GM23338 (cell line): ENCODE measurements at regions not wholly inside any gene's neighbourhood (a gene's known extent, or its start where the extent isn't known, plus 50 kb on each side); places are given as distances from the start of the nearest gene placed in this dataset.

Experiments
- ATAC-seq: fragments of 200-7000 bp; cut with Tn5 transposase; 3 replicates; pipeline ENCODE4 v1.9.1; 2020
- DNase-seq: peaks from one replicate; pipeline ENCODE4 v3.0.0-alpha.2; 2015; ENCODE audit warnings: low spot score
- H2AFZ ChIP-seq: fragments of 200-600 bp; sonication (generic); 2 replicates; pipeline ENCODE4 v1.8.0; 2016; ENCODE audit warnings: antibody characterized with exemption, mild to moderate bottlenecking, moderate library complexity
- H3F3A ChIP-seq: fragments of 200-600 bp; sonication (generic); replicated peaks from 2 replicates; pipeline ENCODE4 v1.8.0; 2017; ENCODE audit warnings: antibody characterized with exemption, mixed run types, low read depth
- H3K27ac ChIP-seq: fragments of 200-600 bp; sonication (generic); 2 replicates; pipeline ENCODE4 v1.6.1; 2016; ENCODE audit warnings: low read depth
- H3K27me3 ChIP-seq: fragments of 200-600 bp; sonication (generic); 2 replicates; pipeline ENCODE4 v1.8.0; 2016; ENCODE audit warnings: mild to moderate bottlenecking, mixed run types, moderate library complexity; ENCODE audit not compliant: insufficient read depth
- H3K36me3 ChIP-seq: fragments of 200-600 bp; sonication (generic); 2 replicates; pipeline ENCODE4 v1.8.0; 2016; ENCODE audit warnings: mild to moderate bottlenecking; ENCODE audit not compliant: insufficient read depth
- H3K4me1 ChIP-seq: fragments of 200-600 bp; sonication (generic); 2 replicates; pipeline ENCODE4 v1.8.0; 2016; ENCODE audit warnings: mild to moderate bottlenecking, moderate library complexity; ENCODE audit not compliant: insufficient read depth
- H3K4me2 ChIP-seq: fragments of 200-600 bp; sonication (generic); 2 replicates; pipeline ENCODE4 v1.7.1; 2017; ENCODE audit warnings: mixed run types
- H3K4me3 ChIP-seq: fragments of 200-600 bp; sonication (generic); 2 replicates; pipeline ENCODE4 v1.6.1; 2016; ENCODE audit warnings: mixed run types
- H3K79me2 ChIP-seq: fragments of 200-600 bp; sonication (generic); replicated peaks from 2 replicates; pipeline ENCODE4 v1.8.0; 2017; ENCODE audit warnings: mild to moderate bottlenecking; ENCODE audit not compliant: insufficient read depth
- H3K9me2 ChIP-seq: fragments of 200-600 bp; sonication (generic); 2 replicates; pipeline ENCODE4 v1.8.0; 2017; ENCODE audit not compliant: insufficient read depth
- H4K20me1 ChIP-seq: fragments of 200-600 bp; sonication (generic); replicated peaks from 2 replicates; pipeline ENCODE4 v1.8.0; 2017; ENCODE audit warnings: mild to moderate bottlenecking; ENCODE audit not compliant: insufficient read depth
- H3K27ac Mint-ChIP-seq: 2 replicates; pipeline ENCODE4 v1.8.0; 2020; ENCODE audit warnings: inconsistent platforms, mild to moderate bottlenecking, moderate library complexity, mixed read lengths
- H3K27me3 Mint-ChIP-seq: 3 replicates; pipeline ENCODE4 v1.8.0; 2022; ENCODE audit warnings: low read depth, mild to moderate bottlenecking, moderate library complexity, mixed read lengths, inconsistent platforms; ENCODE audit not compliant: insufficient read depth, poor library complexity
- H3K36me3 Mint-ChIP-seq: 3 replicates; pipeline ENCODE4 v1.8.0; 2021; ENCODE audit warnings: low read depth, mild to moderate bottlenecking, inconsistent platforms, moderate library complexity, mixed read lengths
- H3K4me1 Mint-ChIP-seq: 3 replicates; pipeline ENCODE4 v1.8.0; 2020; ENCODE audit warnings: mild to moderate bottlenecking, inconsistent platforms, mixed read lengths
- H3K4me3 Mint-ChIP-seq: 3 replicates; pipeline ENCODE4 v1.8.0; 2021; ENCODE audit warnings: moderate library complexity, mild to moderate bottlenecking, inconsistent platforms, mixed read lengths
- H3K9me3 Mint-ChIP-seq: 3 replicates; pipeline ENCODE4 v1.8.0; 2020; ENCODE audit warnings: moderate library complexity, mild to moderate bottlenecking, inconsistent platforms, mixed read lengths
- CTCF ChIP-seq, 2 experiments: fragments of 200-600 bp in 1 of 2; sonication (generic) in 1 of 2; conservative IDR thresholded peaks; 2 replicates each; pipeline versions ENCODE4 v1.5.1 to v1.6.1; 2016 to 2017; ENCODE audit warnings: antibody characterized with exemption in 2 of 2, low read depth in 2 of 2, mild to moderate bottlenecking in 2 of 2, moderate library complexity in 1 of 2
- ZNF331 ChIP-seq: fragments of 250-450 bp; sonication (Bioruptor Pico); IDR thresholded peaks from 2 replicates; pipeline ENCODE4 v1.5.0; 2020; ENCODE audit warnings: low read depth, mild to moderate bottlenecking, moderate library complexity
- ZNF462 ChIP-seq: fragments of 250-450 bp; sonication (Bioruptor Pico); IDR thresholded peaks from 2 replicates; pipeline ENCODE4 v1.5.0; 2020; ENCODE audit warnings: mild to moderate bottlenecking, moderate library complexity

GRCh38 chr9:26439061-26439624 is 453.5 kb downstream of the CAAP1 start (continued):
- TF ChIP-seq ZNF462 (CRISPR knock-in tag) (no peak), CTCF (conservative IDR thresholded peaks at IDR 0.05; ENCODE audit: low read depth in 2 of 2) (no peak)

GRCh38 chr9:26437056-26437711 is 455.4 kb downstream of the CAAP1 start:
- Histone ChIP-seq H3K36me3 (no peaks in the 10 kb centered on the region), H2AFZ (peak overlapping the region; percentile 74; the same call in 1 of the 2 replicates), H3K27ac (no peak overlapping the region), H3K4me1 (no peaks in the 10 kb centered on the region), H3K4me2 (no peak overlapping the region), H3K9me2 (no peaks in the 10 kb centered on the region), H3K79me2 (no peaks in the 10 kb centered on the region), H3K4me3 (no peak overlapping the region), H3K27me3 (no peaks in the 10 kb centered on the region), H3F3A (no peaks in the 10 kb centered on the region), H4K20me1 (no peaks in the 10 kb centered on the region)
- TF ChIP-seq ZNF462 (CRISPR knock-in tag), result peak; percentile 60; the same call in 1 of the 2 replicates
- no peak for TF ChIP-seq ZNF331
- Mint-ChIP-seq H3K27me3 (peaks cover 1% of the 10 kb centered on the region), H3K9me3 (no peaks in the 10 kb centered on the region), H3K4me3 (no peak overlapping the region), H3K4me1 (peaks cover 8% of the 10 kb centered on the region; the same call in 2 of the 3 replicates), H3K27ac (no peak overlapping the region), H3K36me3 (no peaks in the 10 kb centered on the region)
- ATAC-seq (peak; percentile 93), DNase-seq (peak; percentile 61)
